Heart right ventricle (tissue), 16 donors: ENCODE measurements at regions not wholly inside any gene's neighbourhood (a gene's known extent, or its start where the extent isn't known, plus 50 kb on each side); places are given as distances from the start of the nearest gene placed in this dataset.

Source experiments
- ATAC-seq, 8 donors: fragments of 200-7000 bp; cut with Tn5 transposase; one replicate each; pipeline ENCODE4 v1.9.1; 2020; ENCODE audit warnings: mild to moderate bottlenecking in 8 of 8, moderate library complexity in 8 of 8, moderate number of reproducible peaks in 1 of 8
- DNase-seq, 2 donors: peaks; one replicate each; pipeline ENCODE4 v3.0.0-alpha.2; 2020
- H3K27ac ChIP-seq, 10 donors: fragments of 200-600 bp; sonication (generic) in 2 of 10; one replicate each; pipeline versions ENCODE4 v1.5.0 to v1.8.0; 2020 to 2022; ENCODE audit warnings: mild to moderate bottlenecking in 3 of 10
- H3K27me3 ChIP-seq, 7 donors: fragments of 200-600 bp; one replicate each; pipeline ENCODE4 v1.8.0; 2021 to 2022; ENCODE audit warnings: mild to moderate bottlenecking in 2 of 7
- H3K36me3 ChIP-seq, 9 donors: fragments of 200-600 bp; sonication (generic) in 1 of 9; one replicate each; pipeline versions ENCODE4 v1.5.0 to v1.8.0; 2020 to 2022; ENCODE audit warnings: mild to moderate bottlenecking in 2 of 9
- H3K4me1 ChIP-seq, 9 donors: fragments of 200-600 bp; sonication (generic) in 1 of 9; one replicate each; pipeline versions ENCODE4 v1.5.0 to v1.8.0; 2020 to 2022; ENCODE audit warnings: mild to moderate bottlenecking in 4 of 9
- H3K4me3 ChIP-seq, 10 donors: fragments of 200-600 bp; sonication (generic) in 2 of 10; one replicate each; pipeline versions ENCODE4 v1.5.0 to v1.8.0; 2020 to 2022; ENCODE audit warnings: mild to moderate bottlenecking in 7 of 10, moderate library complexity in 2 of 10
- H3K9me3 ChIP-seq, 11 donors: fragments of 200-600 bp in 10 of 11; sonication (generic) in 2 of 11; one replicate each; pipeline versions ENCODE4 v1.5.0 to v1.8.0; 2013 to 2022; ENCODE audit warnings: mild to moderate bottlenecking in 2 of 11, control low read depth in 1 of 11, moderate library complexity in 1 of 11
- WGBS, 2 donors: extraction: QIAGEN DNeasy Blood & Tissue Kit; methylation state at CpG; one replicate each; pipeline ENCODE4 v1.1.7; 2013; ENCODE audit warnings: inconsistent platforms in 1 of 2; 5-methylcytosine and 5-hydroxymethylcytosine counted together
- intact Hi-C, 10 donors: fragments of 100-400 bp; cut with DNase I; formaldehyde crosslinking; loops; one replicate each; pipeline versions ENCODE4 v1.11.1 to v1.14.2; 2022
- TF ChIP-seq, protein P1 (sequence below), 9 donors: fragments of 200-600 bp; sonication (generic) in 2 of 9; IDR thresholded peaks; one replicate each; pipeline versions ENCODE4 v1.5.0 to v1.8.0; 2021 to 2022; ENCODE audit warnings: antibody characterized with exemption in 9 of 9, mild to moderate bottlenecking in 5 of 9, moderate library complexity in 1 of 9
- donor health status: Arrhythmogenic right ventricular cardiomyopathy.
- donor health status: ischemic (EF 13 %, LVEDD 7.1; RV severe dilation, severe dysfunction).
- donor health status: healthy with polysubstance abuse.
- donor health status: DM: no; HTN: yes; CAD: no.
- donor health status: DM: no; HTN: no; CAD: no.
- donor health status: ischemic (EF 25% LVEDD 6.9; RV normal size, moderate dysfunction).
- donor health status: ischemic (EF 25% LVEDD 5.7; RV mildly dilated, moderate dysfunction).
- donor health status: healthy.
- donor health status: DM: yes; HTN: yes; CAD: no.
- donor health status: Ischemic cardiomyopathy.
- donor health status: ischemic (EF 35%, LVEDD 5.7; RV mildly dilated, moderate dysfunction).
- donor health status: nonischemic (EF 11% LVEDD 7.7; RV severe dilation, severe dysfunction).
- donor health status: DM: yes; HTN: yes; CAD: no.
- donor health status: PGD.
- donor health status: ischemic (EF 29% LVEDD 5.4; RV normal size, mild dysfunction).
- donor health status: nonischemic (EF 23%, LVEDD 6.1; RV moderate dilation, normal function).

DNA sequence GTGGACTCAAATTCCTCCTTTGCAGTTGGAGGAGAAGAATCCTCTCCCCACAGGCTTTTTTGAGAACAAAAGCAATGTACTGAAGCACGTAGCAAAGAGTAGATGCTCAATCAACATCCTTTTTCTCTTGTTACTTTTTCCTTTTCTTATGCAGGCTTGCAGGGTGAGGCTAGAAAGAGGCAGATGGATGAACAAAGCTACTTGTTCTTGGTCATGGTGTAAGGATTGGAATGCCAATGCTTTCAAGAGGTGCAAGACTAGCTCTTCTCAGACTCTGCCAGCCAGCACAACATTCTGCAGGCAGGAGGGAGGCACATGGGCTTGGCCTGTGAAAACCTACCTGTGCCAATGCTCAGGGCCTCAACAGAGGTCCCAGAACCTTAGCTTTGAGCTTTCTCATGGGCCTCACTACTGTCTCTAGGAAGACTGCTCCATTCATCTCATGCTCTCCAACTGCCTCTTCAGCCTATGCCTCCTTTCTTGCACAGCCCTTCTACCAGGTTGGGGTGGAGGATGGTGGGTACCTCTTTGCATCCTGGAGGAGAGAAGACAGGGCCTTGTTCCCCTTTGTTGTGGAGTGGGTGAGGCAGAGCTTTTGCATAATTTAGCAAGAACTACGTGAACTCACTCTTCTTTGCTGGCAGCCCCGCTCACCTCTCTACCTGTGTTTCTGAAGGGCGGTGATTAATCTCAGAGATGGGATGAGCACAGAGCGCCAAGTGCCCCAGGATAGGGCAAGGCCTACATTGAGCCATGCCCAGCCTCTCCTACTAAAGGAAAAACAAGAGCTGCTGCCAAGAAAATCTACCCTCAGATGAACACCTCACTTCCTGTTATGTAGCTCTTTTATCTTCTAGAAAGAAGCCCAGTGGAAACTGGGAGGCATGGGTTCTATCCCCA, 1119.7 kb downstream of the VRK1 start:
- no peak for ATAC-seq
- H3K4me1 ChIP-seq, result no peaks in the 10 kb centered on the region

DNA sequence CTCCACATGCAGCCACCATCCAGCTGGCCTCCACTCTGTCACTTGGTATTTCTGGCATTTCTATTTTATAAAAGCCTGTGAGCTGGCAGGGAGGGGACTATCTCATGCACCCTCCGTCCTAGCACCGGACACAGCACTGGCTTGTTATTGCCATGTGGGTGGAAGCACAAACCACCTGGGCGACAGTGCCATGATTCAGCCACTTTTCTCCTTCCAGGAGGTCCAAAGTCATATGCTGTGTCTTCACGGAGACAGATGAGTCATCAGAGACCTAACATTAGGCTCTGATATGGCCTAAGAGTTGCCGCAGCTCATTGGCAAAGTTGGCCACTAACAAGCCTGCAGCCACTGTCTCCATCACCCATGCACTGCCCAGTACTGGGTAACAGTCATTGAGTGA, 1123.0 kb downstream of the VRK1 start:
- Histone ChIP-seq H3K4me1 (no peaks in the 10 kb centered on the region), H3K4me3 (no peak overlapping the region), H3K36me3 (no peaks in the 10 kb centered on the region), H3K9me3 (no peaks in the 10 kb centered on the region), H3K27ac (no peak overlapping the region), H3K27me3 (no peaks in the 10 kb centered on the region)
- WGBS, 2 donors, result 88 to 92% methylated on average over 5 of the region's 5 CpGs
- no peak for DNase-seq
- TF ChIP-seq, protein P1, sequence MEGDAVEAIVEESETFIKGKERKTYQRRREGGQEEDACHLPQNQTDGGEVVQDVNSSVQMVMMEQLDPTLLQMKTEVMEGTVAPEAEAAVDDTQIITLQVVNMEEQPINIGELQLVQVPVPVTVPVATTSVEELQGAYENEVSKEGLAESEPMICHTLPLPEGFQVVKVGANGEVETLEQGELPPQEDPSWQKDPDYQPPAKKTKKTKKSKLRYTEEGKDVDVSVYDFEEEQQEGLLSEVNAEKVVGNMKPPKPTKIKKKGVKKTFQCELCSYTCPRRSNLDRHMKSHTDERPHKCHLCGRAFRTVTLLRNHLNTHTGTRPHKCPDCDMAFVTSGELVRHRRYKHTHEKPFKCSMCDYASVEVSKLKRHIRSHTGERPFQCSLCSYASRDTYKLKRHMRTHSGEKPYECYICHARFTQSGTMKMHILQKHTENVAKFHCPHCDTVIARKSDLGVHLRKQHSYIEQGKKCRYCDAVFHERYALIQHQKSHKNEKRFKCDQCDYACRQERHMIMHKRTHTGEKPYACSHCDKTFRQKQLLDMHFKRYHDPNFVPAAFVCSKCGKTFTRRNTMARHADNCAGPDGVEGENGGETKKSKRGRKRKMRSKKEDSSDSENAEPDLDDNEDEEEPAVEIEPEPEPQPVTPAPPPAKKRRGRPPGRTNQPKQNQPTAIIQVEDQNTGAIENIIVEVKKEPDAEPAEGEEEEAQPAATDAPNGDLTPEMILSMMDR (IDR thresholded peaks at IDR 0.05), result no peak
- no peak for ATAC-seq
- intact Hi-C loops, result no loop called here

More for the DNA sequence above, 1119.7 kb downstream of the VRK1 start:
- TF ChIP-seq, protein P1 (IDR thresholded peaks at IDR 0.05), result no peak
- Histone ChIP-seq H3K4me3 (no peak overlapping the region), H3K27ac (no peak overlapping the region), H3K36me3 (no peaks in the 10 kb centered on the region), H3K9me3 (no peaks in the 10 kb centered on the region), H3K27me3 (peaks cover 0 to 7% (median 0%) of the 10 kb centered on the region in 7 donors)
- intact Hi-C loops, result no loop called here
- DNase-seq, result no peak
- 81 to 84% methylated on average over 5 of the region's 5 CpGs for WGBS, 2 donors

DNA sequence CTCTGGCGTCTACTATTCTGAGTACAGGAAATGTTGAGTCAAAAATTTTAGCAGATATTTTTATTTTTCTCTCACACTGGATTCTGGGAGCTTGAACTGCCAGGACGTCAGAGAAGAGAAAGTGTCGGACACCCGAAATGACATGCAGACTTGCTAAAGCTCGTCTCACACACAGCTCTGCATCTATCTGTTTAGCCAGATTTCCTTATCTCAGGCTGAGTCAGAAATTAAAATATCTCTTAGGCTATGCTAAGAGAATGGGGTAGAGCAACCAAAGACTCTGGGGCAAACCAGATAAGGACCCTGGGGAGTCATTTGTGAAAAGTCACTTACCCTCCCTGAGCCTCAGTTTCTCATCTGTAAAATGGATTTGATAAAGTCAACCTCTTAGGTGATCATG, 1124.1 kb downstream of the VRK1 start:
- 21 to 25% methylated on average over 5 of the region's 5 CpGs for WGBS, 2 donors
- Histone ChIP-seq H3K36me3 (no peaks in the 10 kb centered on the region), H3K4me1 (no peaks in the 10 kb centered on the region), H3K27ac (no peak overlapping the region), H3K4me3 (no peak overlapping the region), H3K27me3 (no peaks in the 10 kb centered on the region), H3K9me3 (no peaks in the 10 kb centered on the region)
- ATAC-seq (no peak), DNase-seq (no peak)
- intact Hi-C loops, result no loop called here
- TF ChIP-seq, protein P1 (IDR thresholded peaks at IDR 0.05), result no peak

DNA sequence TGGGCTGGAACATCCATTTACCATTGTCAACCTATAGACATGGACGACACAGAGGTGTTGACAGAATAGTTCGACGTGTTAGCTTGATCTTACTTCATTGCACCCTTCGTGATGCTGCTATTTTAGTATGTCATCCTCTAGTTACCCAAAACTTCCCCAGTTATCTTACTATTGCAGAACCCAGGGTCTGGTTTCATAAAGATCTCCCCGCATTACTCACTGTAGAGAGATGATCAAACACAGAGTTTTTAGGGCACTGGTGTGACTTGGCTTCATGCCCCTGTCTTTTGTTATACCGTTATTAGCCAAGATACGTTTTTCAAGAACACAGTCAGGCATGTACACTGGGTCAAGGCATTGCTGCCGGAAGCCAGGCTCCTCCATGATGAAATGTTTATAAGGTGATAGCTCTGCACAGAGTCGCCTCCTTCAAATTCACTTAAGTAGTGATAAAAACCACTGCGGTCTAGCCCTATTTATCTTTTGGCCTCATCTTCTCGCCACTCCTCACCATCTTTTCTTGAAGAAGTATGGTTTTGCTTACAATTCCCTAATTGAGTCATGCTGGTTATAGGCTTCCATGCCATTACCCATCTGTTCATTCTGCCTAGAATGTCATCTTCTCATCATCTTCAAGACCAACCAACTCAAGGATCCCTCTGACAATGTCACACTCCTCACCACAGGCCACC, 1127.9 kb downstream of the VRK1 start:
- ATAC-seq (no peak), DNase-seq (no peak)
- Histone ChIP-seq H3K27ac (no peak overlapping the region), H3K4me1 (no peaks in the 10 kb centered on the region), H3K36me3 (no peaks in the 10 kb centered on the region), H3K4me3 (no peak overlapping the region), H3K27me3 (peaks cover 0 to 2% (median 0%) of the 10 kb centered on the region in 7 donors), H3K9me3 (no peaks in the 10 kb centered on the region)
- intact Hi-C loops, result no loop called here
- TF ChIP-seq, protein P1 (IDR thresholded peaks at IDR 0.05), result no peak
- WGBS, 2 donors, result 75 to 77% methylated on average over 11 of the region's 11 CpGs
